ENCODE measurements at regions not wholly inside any gene's neighbourhood (a gene's known extent, or its start where the extent isn't known, plus 50 kb on each side); places are given as distances from the start of the nearest gene placed in this dataset.

GRCh38 chr5:106833517-106833916 is 837.2 kb downstream of the EFNA5 start:
- intact Hi-C loops (cut with micrococcal nuclease) = no loop called here
- no peak for DNase-seq

GRCh38 chr5:106827061-106827460 is 843.7 kb downstream of the EFNA5 start:
- no peaks in the 10 kb centered on the region for H3K27me3 ChIP-seq (replicated peaks in 1 of 4; ENCODE audit: control extremely low read depth in 1 of 4, control insufficient read depth in 3 of 4, insufficient read depth in 4 of 4, low read length in 3 of 4)
- Mint-ChIP-seq H3K27me3 (no peaks in the 10 kb centered on the region), H3K4me1 (no peaks in the 10 kb centered on the region), H3K9me3 (ENCODE audit: insufficient read depth) (no peaks in the 10 kb centered on the region), H3K4me3 (no peak overlapping the region), H3K27ac (no peak overlapping the region)
- DNase-seq (no peak), ATAC-seq (ENCODE audit: low read depth) (no peak)
- no peak overlapping the region for H3K4me2 ChIP-seq (replicated peaks; ENCODE audit: low read depth, low read length, poor library complexity, severe bottlenecking)
- no peak overlapping the region for H3K27ac ChIP-seq (ENCODE audit: low read length in 2 of 2)
- H2AFZ ChIP-seq (ENCODE audit: insufficient read depth, low read depth, low read length, poor library complexity, severe bottlenecking) = no peak overlapping the region
- TF ChIP-seq EZH2 (IDR thresholded peaks at IDR 0.05; ENCODE audit: borderline replicate concordance, insufficient read depth, low read depth, low read length, poor library complexity, severe bottlenecking) (no peak), CTCF (IDR thresholded peaks at IDR 0.05) (no peak)
- no peaks in the 10 kb centered on the region for H4K20me1 ChIP-seq (ENCODE audit: control insufficient read depth, insufficient read depth, low read length, poor library complexity, severe bottlenecking)
- no peak overlapping the region for H3K4me3 ChIP-seq (ENCODE audit: control extremely low read depth in 1 of 5, extremely low read depth in 1 of 5, insufficient read depth in 1 of 5, low read depth in 2 of 5, low read length in 4 of 5)
- no peaks in the 10 kb centered on the region for H3K9me3 ChIP-seq (ENCODE audit: control extremely low read depth in 1 of 3, control insufficient read depth in 2 of 3, insufficient read depth in 1 of 3, low read length in 2 of 3)
- no peaks in the 10 kb centered on the region for H3K79me2 ChIP-seq (ENCODE audit: control insufficient read depth, insufficient read depth, low read length)
- no peaks in the 10 kb centered on the region for H3K4me1 ChIP-seq (ENCODE audit: control insufficient read depth in 2 of 2, insufficient read depth in 2 of 2, low read length in 2 of 2)
- H3K36me3 ChIP-seq (replicated peaks in 1 of 2; ENCODE audit: control extremely low read depth in 1 of 2, control insufficient read depth in 1 of 2, extremely low read depth in 1 of 2, insufficient read depth in 2 of 2, low read length in 1 of 2) = no peaks in the 10 kb centered on the region
- ChIA-PET CTCF (no interaction called here), POLR2A (no interaction called here)
- H3K9ac ChIP-seq (ENCODE audit: low read length) = no peak overlapping the region
- WGBS (ENCODE audit: insufficient coverage) = no CpG with 5 or more reads among the region's 1 CpG
- intact Hi-C loops (cut with micrococcal nuclease) = no loop called here

More at GRCh38 chr5:106833517-106833916, 837.2 kb downstream of the EFNA5 start:
- no peaks in the 10 kb centered on the region for H3K27me3 Mint-ChIP-seq
- H3K4me2 ChIP-seq (replicated peaks; ENCODE audit: low read depth, low read length, poor library complexity, severe bottlenecking) = no peak overlapping the region
- H3K4me3 ChIP-seq (ENCODE audit: control extremely low read depth in 1 of 5, extremely low read depth in 1 of 5, insufficient read depth in 1 of 5, low read depth in 2 of 5, low read length in 4 of 5) = no peak overlapping the region
- no peaks in the 10 kb centered on the region for H3K4me1 Mint-ChIP-seq
- POLR2A ChIA-PET = no interaction called here
- H3K27me3 ChIP-seq (replicated peaks in 1 of 4; ENCODE audit: control extremely low read depth in 1 of 4, control insufficient read depth in 3 of 4, insufficient read depth in 4 of 4, low read length in 3 of 4) = no peaks in the 10 kb centered on the region
- no peak overlapping the region for H2AFZ ChIP-seq (ENCODE audit: insufficient read depth, low read depth, low read length, poor library complexity, severe bottlenecking)
- CTCF ChIA-PET = no interaction called here
- H3K4me3 Mint-ChIP-seq = no peak overlapping the region
- no peak overlapping the region for H3K9ac ChIP-seq (ENCODE audit: low read length)
- H3K27ac Mint-ChIP-seq = no peak overlapping the region
- no peaks in the 10 kb centered on the region for H3K9me3 ChIP-seq (ENCODE audit: control extremely low read depth in 1 of 3, control insufficient read depth in 2 of 3, insufficient read depth in 1 of 3, low read length in 2 of 3)
- no peaks in the 10 kb centered on the region for H3K4me1 ChIP-seq (ENCODE audit: control insufficient read depth in 2 of 2, insufficient read depth in 2 of 2, low read length in 2 of 2)
- no peaks in the 10 kb centered on the region for H3K36me3 ChIP-seq (replicated peaks in 1 of 2; ENCODE audit: control extremely low read depth in 1 of 2, control insufficient read depth in 1 of 2, extremely low read depth in 1 of 2, insufficient read depth in 2 of 2, low read length in 1 of 2)
- H3K27ac ChIP-seq (ENCODE audit: low read length in 2 of 2) = no peak overlapping the region
- WGBS (ENCODE audit: insufficient coverage) = no CpG with 5 or more reads among the region's 3 CpGs
- H3K9me3 Mint-ChIP-seq (ENCODE audit: insufficient read depth) = no peaks in the 10 kb centered on the region
- TF ChIP-seq CTCF (IDR thresholded peaks at IDR 0.05) = no peak
- no peak for TF ChIP-seq EZH2 (IDR thresholded peaks at IDR 0.05; ENCODE audit: borderline replicate concordance, insufficient read depth, low read depth, low read length, poor library complexity, severe bottlenecking)
- H4K20me1 ChIP-seq (ENCODE audit: control insufficient read depth, insufficient read depth, low read length, poor library complexity, severe bottlenecking) = no peaks in the 10 kb centered on the region
- ATAC-seq (ENCODE audit: low read depth) = no peak
- H3K79me2 ChIP-seq (ENCODE audit: control insufficient read depth, insufficient read depth, low read length) = no peaks in the 10 kb centered on the region
